Astrocyte (in vitro differentiated cells and primary cell): ENCODE measurements at regions not wholly inside any gene's neighbourhood (a gene's known extent, or its start where the extent isn't known, plus 50 kb on each side); places are given as distances from the start of the nearest gene placed in this dataset.
"Not testable (repeated sequence)": the region's sequence is repeated elsewhere in the genome, so short reads cannot be mapped to it uniquely, and the experiment has no call there.

ENCODE experiments used
- EZH2 ChIP-seq: IDR thresholded peaks from 2 replicates; pipeline ENCODE4 v1.6.1; 2012; ENCODE audit warnings: mild to moderate bottlenecking, low read length, inconsistent platforms; ENCODE audit not compliant: insufficient read depth
- TF ChIP-seq, protein P1 (sequence below): IDR thresholded peaks from 2 replicates; pipeline ENCODE4 v1.5.1; 2011; ENCODE audit warnings: low read depth, mild to moderate bottlenecking, inconsistent platforms, low read length, moderate library complexity; ENCODE audit not compliant: insufficient read depth

DNA sequence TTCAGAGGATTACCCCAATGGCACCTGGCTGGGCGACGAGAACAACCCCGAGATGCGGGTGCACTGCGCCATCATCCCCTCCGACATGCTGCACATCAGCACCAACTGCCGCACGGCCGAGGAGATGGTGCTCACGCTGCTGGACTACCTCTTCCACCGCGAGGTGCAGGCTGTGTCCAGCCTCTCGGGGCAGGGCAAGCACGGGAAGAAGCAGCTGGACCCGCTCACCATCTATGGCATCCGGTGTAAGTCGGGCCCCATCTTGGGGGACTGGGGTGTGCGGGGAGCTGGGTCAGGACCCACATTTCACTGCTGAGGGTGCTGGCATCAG is 94.2 kb downstream of the NPIPB11 start:
- TF ChIP-seq EZH2: not testable (repeated sequence)
- TF ChIP-seq, protein P1, sequence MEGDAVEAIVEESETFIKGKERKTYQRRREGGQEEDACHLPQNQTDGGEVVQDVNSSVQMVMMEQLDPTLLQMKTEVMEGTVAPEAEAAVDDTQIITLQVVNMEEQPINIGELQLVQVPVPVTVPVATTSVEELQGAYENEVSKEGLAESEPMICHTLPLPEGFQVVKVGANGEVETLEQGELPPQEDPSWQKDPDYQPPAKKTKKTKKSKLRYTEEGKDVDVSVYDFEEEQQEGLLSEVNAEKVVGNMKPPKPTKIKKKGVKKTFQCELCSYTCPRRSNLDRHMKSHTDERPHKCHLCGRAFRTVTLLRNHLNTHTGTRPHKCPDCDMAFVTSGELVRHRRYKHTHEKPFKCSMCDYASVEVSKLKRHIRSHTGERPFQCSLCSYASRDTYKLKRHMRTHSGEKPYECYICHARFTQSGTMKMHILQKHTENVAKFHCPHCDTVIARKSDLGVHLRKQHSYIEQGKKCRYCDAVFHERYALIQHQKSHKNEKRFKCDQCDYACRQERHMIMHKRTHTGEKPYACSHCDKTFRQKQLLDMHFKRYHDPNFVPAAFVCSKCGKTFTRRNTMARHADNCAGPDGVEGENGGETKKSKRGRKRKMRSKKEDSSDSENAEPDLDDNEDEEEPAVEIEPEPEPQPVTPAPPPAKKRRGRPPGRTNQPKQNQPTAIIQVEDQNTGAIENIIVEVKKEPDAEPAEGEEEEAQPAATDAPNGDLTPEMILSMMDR: not testable (repeated sequence)
